ENCODE measurements at regions not wholly inside any gene's neighbourhood (a gene's known extent, or its start where the extent isn't known, plus 50 kb on each side); places are given as distances from the start of the nearest gene placed in this dataset.

GRCh38 chr19:5210556-5210955 lies 130.1 kb downstream of the PTPRS start:
- intact Hi-C loops (cut with DNase I): no loop called here
- no peak for DNase-seq
- WGBS (ENCODE audit: insufficient coverage, low coverage, low lambda C conversion rate, missing lambda C conversion rate): 98% methylated on average over 8 of the region's 23 CpGs
- no peaks in the 10 kb centered on the region for H3K4me1 ChIP-seq
- H3K27ac ChIP-seq: no peak overlapping the region
- no peaks in the 10 kb centered on the region for H3K9me3 ChIP-seq
- no peak for ATAC-seq
- H3K27me3 ChIP-seq: no peaks in the 10 kb centered on the region
- H3K4me3 ChIP-seq: no peak overlapping the region
- TF ChIP-seq CTCF (IDR thresholded peaks at IDR 0.05) (no peak), POLR2A (IDR thresholded peaks at IDR 0.05) (no peak)
- peaks cover 0 to 8% (median 0%) of the 10 kb centered on the region in 4 donors for H3K36me3 ChIP-seq

- TF ChIP-seq POLR2A (IDR thresholded peaks at IDR 0.05): no peak
- TF ChIP-seq CTCF (IDR thresholded peaks at IDR 0.05): no peak
- no CpG with 5 or more reads among the region's 17 CpGs for WGBS (ENCODE audit: insufficient coverage, low coverage, low lambda C conversion rate, missing lambda C conversion rate)
- Histone ChIP-seq H3K36me3 (peaks cover 0 to 8% (median 0%) of the 10 kb centered on the region in 4 donors), H3K4me1 (no peaks in the 10 kb centered on the region), H3K4me3 (no peak overlapping the region), H3K27me3 (no peaks in the 10 kb centered on the region), H3K27ac (no peak overlapping the region), H3K9me3 (no peaks in the 10 kb centered on the region)
- no peak for DNase-seq
- ATAC-seq: no peak
- intact Hi-C loops (cut with DNase I): no loop called here
These were observed 132.8 kb downstream of the PTPRS start for GRCh38 chr19:5207806-5208205.

- no peaks in the 10 kb centered on the region for H3K4me1 ChIP-seq
- no peak for DNase-seq
- no peak overlapping the region for H3K4me3 ChIP-seq
- H3K27me3 ChIP-seq: no peaks in the 10 kb centered on the region
- TF ChIP-seq POLR2A (IDR thresholded peaks at IDR 0.05) (no peak), CTCF (IDR thresholded peaks at IDR 0.05) (no peak)
- H3K27ac ChIP-seq: no peak overlapping the region
- WGBS (ENCODE audit: insufficient coverage, low coverage, low lambda C conversion rate, missing lambda C conversion rate): 77% methylated on average over 4 of the region's 11 CpGs
- intact Hi-C loops (cut with DNase I): no loop called here
- ATAC-seq: no peak
- H3K36me3 ChIP-seq: peaks cover 0 to 8% (median 0%) of the 10 kb centered on the region in 4 donors
- no peaks in the 10 kb centered on the region for H3K9me3 ChIP-seq
These were observed 133.9 kb downstream of the PTPRS start for GRCh38 chr19:5206751-5207075.

- DNase-seq: no peak
- ATAC-seq: no peak
- H3K4me1 ChIP-seq: no peaks in the 10 kb centered on the region
- H3K36me3 ChIP-seq: peaks cover 0 to 3% (median 0%) of the 10 kb centered on the region in 4 donors
- WGBS (ENCODE audit: insufficient coverage, low coverage, low lambda C conversion rate, missing lambda C conversion rate): 79% methylated on average over 18 of the region's 29 CpGs
- H3K4me3 ChIP-seq: no peak overlapping the region
- TF ChIP-seq POLR2A (IDR thresholded peaks at IDR 0.05) (no peak), CTCF (IDR thresholded peaks at IDR 0.05) (no peak)
- H3K27ac ChIP-seq: no peak overlapping the region
- intact Hi-C loops (cut with DNase I): no loop called here
- no peaks in the 10 kb centered on the region for H3K27me3 ChIP-seq
- no peaks in the 10 kb centered on the region for H3K9me3 ChIP-seq
These were observed 134.5 kb downstream of the PTPRS start for GRCh38 chr19:5205937-5206750.

Data from right lobe of liver (tissue), 6 donors.